Testis (tissue), 2 donors: ENCODE measurements at regions not wholly inside any gene's neighbourhood (a gene's known extent, or its start where the extent isn't known, plus 50 kb on each side); places are given as distances from the start of the nearest gene placed in this dataset.

ENCODE experiments used
- DNase-seq: peaks from one replicate; pipeline ENCODE4 v3.0.0-alpha.2; 2019
- H3K27ac ChIP-seq, 2 donors: fragments of 200-600 bp; sonication (generic); one replicate each; pipeline ENCODE4 v1.5.1; 2019
- H3K27me3 ChIP-seq: fragments of 200-600 bp; sonication (generic); one replicate; pipeline ENCODE4 v1.5.1; 2019
- H3K36me3 ChIP-seq: fragments of 200-600 bp; sonication (generic); one replicate; pipeline ENCODE4 v1.5.1; 2017; ENCODE audit warnings: low read depth; ENCODE audit errors: missing control alignments
- H3K4me1 ChIP-seq: fragments of 200-600 bp; sonication (generic); one replicate; pipeline ENCODE4 v1.5.1; 2019
- H3K4me3 ChIP-seq, 2 donors: fragments of 200-600 bp; sonication (generic); one replicate each; pipeline ENCODE4 v1.5.1; 2017 to 2019
- H3K9me3 ChIP-seq: fragments of 200-600 bp; sonication (generic); one replicate; pipeline ENCODE4 v1.5.1; 2017
- POLR2A ChIP-seq: fragments of 450-650 bp; IDR thresholded peaks from one replicate; pipeline ENCODE4 v1.6.1; 2017; ENCODE audit warnings: antibody characterized with exemption, mild to moderate bottlenecking, moderate library complexity
- WGBS, 2 donors: methylation state at CpG; one replicate each; pipeline ENCODE4 v1.1.5; 2018; 5-methylcytosine and 5-hydroxymethylcytosine counted together
- intact Hi-C: fragments of 100-400 bp; cut with DNase I; formaldehyde crosslinking; loops from one replicate; pipeline ENCODE4 v1.15.1; 2023; ENCODE audit warnings: low total_unique reads
- TF ChIP-seq, protein P1 (sequence below), 3 experiments: fragments of 450-650 bp in 2 of 3; fragments of 200-600 bp in 1 of 3; sonication (generic) in 1 of 3; IDR thresholded peaks; one replicate each; pipeline ENCODE4 v1.5.1; 2016 to 2019; ENCODE audit warnings: antibody characterized with exemption in 3 of 3, mild to moderate bottlenecking in 2 of 3, moderate library complexity in 1 of 3

DNA sequence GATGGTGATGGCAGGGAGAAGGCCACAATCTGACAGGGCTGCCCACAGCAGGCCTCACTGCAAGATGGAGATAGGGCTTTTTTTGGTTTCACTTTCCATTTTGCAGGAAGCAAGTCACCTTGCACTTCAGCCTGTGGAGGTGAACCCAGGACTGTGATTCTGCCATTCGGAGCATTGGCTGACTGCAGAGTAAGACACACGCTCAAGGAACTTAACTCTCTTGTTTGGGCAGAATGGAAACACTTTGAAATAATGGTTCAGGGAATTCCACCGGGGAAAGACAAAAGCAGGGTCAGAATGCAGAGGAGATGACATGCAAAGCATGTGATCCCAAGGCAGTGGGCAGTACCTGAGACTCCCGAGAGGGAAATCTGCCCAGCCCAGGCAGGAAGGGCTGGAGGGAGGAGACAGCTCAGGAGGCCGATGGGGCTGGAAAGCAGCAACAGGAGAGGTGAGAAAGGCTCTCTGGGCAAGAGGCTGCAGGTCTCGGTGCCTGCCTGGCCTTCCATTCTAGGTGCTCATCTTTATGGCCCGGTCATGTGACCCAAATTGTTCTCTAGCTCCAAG lies 58.7 kb upstream of the PRMT8 start:
- Histone ChIP-seq H3K27me3 (no peaks in the 10 kb centered on the region), H3K9me3 (no peaks in the 10 kb centered on the region), H3K4me3 (no peak overlapping the region), H3K27ac (no peak overlapping the region), H3K4me1 (no peaks in the 10 kb centered on the region), H3K36me3 (no peaks in the 10 kb centered on the region)
- DNase-seq = no peak
- 77 to 85% methylated on average over 7 of the region's 7 CpGs for WGBS, 2 donors
- TF ChIP-seq POLR2A = no peak
- TF ChIP-seq, protein P1, sequence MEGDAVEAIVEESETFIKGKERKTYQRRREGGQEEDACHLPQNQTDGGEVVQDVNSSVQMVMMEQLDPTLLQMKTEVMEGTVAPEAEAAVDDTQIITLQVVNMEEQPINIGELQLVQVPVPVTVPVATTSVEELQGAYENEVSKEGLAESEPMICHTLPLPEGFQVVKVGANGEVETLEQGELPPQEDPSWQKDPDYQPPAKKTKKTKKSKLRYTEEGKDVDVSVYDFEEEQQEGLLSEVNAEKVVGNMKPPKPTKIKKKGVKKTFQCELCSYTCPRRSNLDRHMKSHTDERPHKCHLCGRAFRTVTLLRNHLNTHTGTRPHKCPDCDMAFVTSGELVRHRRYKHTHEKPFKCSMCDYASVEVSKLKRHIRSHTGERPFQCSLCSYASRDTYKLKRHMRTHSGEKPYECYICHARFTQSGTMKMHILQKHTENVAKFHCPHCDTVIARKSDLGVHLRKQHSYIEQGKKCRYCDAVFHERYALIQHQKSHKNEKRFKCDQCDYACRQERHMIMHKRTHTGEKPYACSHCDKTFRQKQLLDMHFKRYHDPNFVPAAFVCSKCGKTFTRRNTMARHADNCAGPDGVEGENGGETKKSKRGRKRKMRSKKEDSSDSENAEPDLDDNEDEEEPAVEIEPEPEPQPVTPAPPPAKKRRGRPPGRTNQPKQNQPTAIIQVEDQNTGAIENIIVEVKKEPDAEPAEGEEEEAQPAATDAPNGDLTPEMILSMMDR (IDR thresholded peaks at IDR 0.05) = no peak
- intact Hi-C loops = no loop called here

DNA sequence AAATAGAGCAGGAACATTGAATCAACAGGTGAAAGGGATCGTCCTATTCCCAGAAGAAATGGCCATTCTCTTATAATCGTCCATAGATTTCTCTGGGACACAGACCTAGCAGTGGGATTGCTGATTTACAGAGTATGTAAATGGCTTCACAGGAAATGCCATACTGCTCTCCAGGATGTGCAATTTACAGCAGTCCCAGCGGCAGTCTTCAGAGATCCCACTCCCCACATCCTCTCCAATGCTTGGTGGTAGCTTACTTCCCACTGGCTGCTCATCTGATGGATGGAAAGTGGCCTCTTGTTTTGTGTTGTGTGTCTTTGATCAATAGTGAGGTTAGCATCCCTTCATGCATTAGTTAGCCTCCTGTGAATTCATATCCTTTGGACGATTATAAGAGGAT lies 58.1 kb upstream of the PRMT8 start:
- H3K9me3 ChIP-seq = no peaks in the 10 kb centered on the region
- TF ChIP-seq, protein P1 (IDR thresholded peaks at IDR 0.05) = no peak
- no peak for TF ChIP-seq POLR2A
- no peak overlapping the region for H3K27ac ChIP-seq
- no peak for DNase-seq
- no peaks in the 10 kb centered on the region for H3K4me1 ChIP-seq
- no peak overlapping the region for H3K4me3 ChIP-seq
- intact Hi-C loops = no loop called here
- H3K36me3 ChIP-seq = no peaks in the 10 kb centered on the region
- 66 to 76% methylated on average over 4 of the region's 4 CpGs for WGBS, 2 donors
- H3K27me3 ChIP-seq = no peaks in the 10 kb centered on the region

DNA sequence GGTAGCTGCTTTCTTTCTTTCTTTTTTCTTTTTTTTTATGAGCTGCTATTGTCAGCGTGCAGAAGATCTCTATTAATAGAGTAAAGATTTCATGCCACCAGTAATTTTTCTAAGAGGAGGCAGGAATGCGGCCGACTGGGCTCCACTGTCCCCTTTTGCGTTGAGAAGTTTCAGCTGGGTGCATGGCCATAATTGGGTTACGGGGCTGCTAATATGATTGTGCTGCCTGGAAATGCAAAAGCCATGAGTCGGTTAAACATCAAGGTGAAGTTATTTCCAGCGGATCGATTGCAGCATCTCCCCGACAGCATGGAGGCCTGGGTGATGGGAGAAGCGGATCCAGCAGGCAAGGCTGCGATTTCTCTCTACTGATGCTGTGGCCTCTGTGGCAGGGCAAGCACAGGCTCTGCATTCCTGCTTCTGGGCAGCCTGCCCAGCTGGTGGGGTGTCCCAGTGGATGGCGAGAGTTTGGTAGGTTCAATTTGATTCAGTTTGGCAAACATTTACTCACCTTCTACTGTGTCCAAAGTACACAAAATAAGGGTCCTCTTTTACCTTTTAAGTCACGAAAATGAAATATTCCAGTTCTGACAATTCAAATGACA lies 54.4 kb upstream of the PRMT8 start:
- intact Hi-C loops = no loop called here
- 83 to 84% methylated on average over 11 to 13 of the region's 13 CpGs for WGBS, 2 donors
- Histone ChIP-seq H3K27ac (no peak overlapping the region), H3K4me3 (no peak overlapping the region), H3K27me3 (no peaks in the 10 kb centered on the region), H3K9me3 (no peaks in the 10 kb centered on the region), H3K36me3 (no peaks in the 10 kb centered on the region), H3K4me1 (no peaks in the 10 kb centered on the region)
- TF ChIP-seq, protein P1 (IDR thresholded peaks at IDR 0.05) = no peak
- no peak for TF ChIP-seq POLR2A
- DNase-seq = no peak

DNA sequence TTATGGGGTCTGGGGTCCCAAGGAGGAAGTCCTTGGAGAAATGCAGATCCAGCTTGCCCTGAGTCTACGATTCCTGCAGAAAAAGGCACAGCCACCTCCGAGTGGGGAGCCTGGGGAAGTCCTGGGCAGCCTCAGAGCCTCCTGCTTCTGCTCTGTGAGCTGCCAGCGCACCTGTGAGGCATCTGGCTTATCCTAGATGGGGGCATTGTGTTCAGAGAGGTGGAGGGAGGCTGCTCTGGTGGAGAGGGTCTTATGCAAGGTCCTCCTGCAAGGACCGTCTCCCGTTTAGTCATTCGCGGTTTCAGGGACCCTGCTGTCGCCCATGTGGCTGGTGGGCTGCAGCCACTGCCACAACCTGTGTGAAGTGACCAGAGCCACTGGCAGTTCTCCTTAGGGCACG lies 53.0 kb upstream of the PRMT8 start:
- no peaks in the 10 kb centered on the region for H3K36me3 ChIP-seq
- H3K9me3 ChIP-seq = no peaks in the 10 kb centered on the region
- 92 to 94% methylated on average over 2 to 9 of the region's 9 CpGs for WGBS, 2 donors
- no peak overlapping the region for H3K27ac ChIP-seq
- no peak overlapping the region for H3K4me3 ChIP-seq
- no peak for DNase-seq
- intact Hi-C loops = no loop called here
- TF ChIP-seq, protein P1 (IDR thresholded peaks at IDR 0.05) = no peak
- no peak for TF ChIP-seq POLR2A
- no peaks in the 10 kb centered on the region for H3K4me1 ChIP-seq
- H3K27me3 ChIP-seq = no peaks in the 10 kb centered on the region

DNA sequence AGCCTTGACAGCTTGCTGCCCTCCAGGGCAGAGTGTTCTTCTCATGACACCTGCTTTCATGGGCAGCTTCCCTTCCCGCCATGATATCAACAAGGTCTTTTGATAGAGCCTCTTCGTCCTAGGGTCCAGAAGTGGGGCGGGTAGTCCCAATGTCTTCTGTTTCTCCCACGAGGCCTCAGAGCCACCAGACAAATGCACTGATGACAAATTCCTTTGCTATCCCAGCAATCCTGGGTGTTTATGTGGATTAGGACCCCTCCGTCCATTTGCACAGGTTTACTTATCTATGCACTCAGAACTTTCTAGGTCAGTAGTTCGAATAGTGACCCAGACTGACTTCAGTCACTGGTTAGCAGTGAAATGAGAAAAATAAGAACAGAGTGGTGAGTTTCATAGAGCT lies 52.6 kb upstream of the PRMT8 start:
- H3K27me3 ChIP-seq = no peaks in the 10 kb centered on the region
- H3K4me3 ChIP-seq = no peak overlapping the region
- H3K36me3 ChIP-seq = no peaks in the 10 kb centered on the region
- WGBS, 2 donors = 75 to 79% methylated on average over 6 of the region's 6 CpGs
- no peaks in the 10 kb centered on the region for H3K4me1 ChIP-seq
- no peak for TF ChIP-seq POLR2A
- TF ChIP-seq, protein P1 (IDR thresholded peaks at IDR 0.05) = no peak
- intact Hi-C loops = no loop called here
- no peak for DNase-seq
- no peaks in the 10 kb centered on the region for H3K9me3 ChIP-seq
- H3K27ac ChIP-seq = no peak overlapping the region
